Smooth muscle cell (in vitro differentiated cells): ENCODE measurements at regions not wholly inside any gene's neighbourhood (a gene's known extent, or its start where the extent isn't known, plus 50 kb on each side); places are given as distances from the start of the nearest gene placed in this dataset.

ENCODE experiments used
- DNase-seq: peaks from one replicate; lab custom pipeline; 2025; ENCODE audit not compliant: unreplicated experiment; lab: John Stamatoyannopoulos, UW
- H2AFZ ChIP-seq: fragments of 200-600 bp; sonication (generic); 2 replicates; pipeline ENCODE4 v1.6.0; 2016; ENCODE audit warnings: antibody characterized with exemption, low read depth, mild to moderate bottlenecking
- H3F3A ChIP-seq: fragments of 200-600 bp; sonication (generic); 2 replicates; pipeline ENCODE4 v1.6.0; 2017; ENCODE audit warnings: antibody characterized with exemption, low read depth
- H3K27ac ChIP-seq: fragments of 200-600 bp; sonication (generic); 2 replicates; pipeline ENCODE4 v1.5.1; 2016; ENCODE audit warnings: low read depth, mild to moderate bottlenecking
- H3K27me3 ChIP-seq: fragments of 200-600 bp; sonication (generic); 2 replicates; pipeline ENCODE4 v1.6.1; 2016; ENCODE audit warnings: low read depth, mild to moderate bottlenecking
- H3K36me3 ChIP-seq: fragments of 200-600 bp; sonication (generic); 2 replicates; pipeline ENCODE4 v1.5.1; 2016; ENCODE audit warnings: low read depth
- H3K4me1 ChIP-seq: fragments of 200-600 bp; sonication (generic); 2 replicates; pipeline ENCODE4 v1.5.1; 2016; ENCODE audit warnings: low read depth
- H3K4me2 ChIP-seq: fragments of 200-600 bp; sonication (generic); 2 replicates; pipeline ENCODE4 v1.6.0; 2016; ENCODE audit warnings: mild to moderate bottlenecking
- H3K4me3 ChIP-seq: fragments of 200-600 bp; sonication (generic); 2 replicates; pipeline ENCODE4 v1.5.1; 2016; ENCODE audit warnings: mild to moderate bottlenecking
- H3K79me2 ChIP-seq: fragments of 200-600 bp; sonication (generic); 2 replicates; pipeline ENCODE4 v1.6.0; 2016; ENCODE audit warnings: low read depth, mild to moderate bottlenecking
- H3K9ac ChIP-seq: fragments of 200-600 bp; sonication (generic); 2 replicates; pipeline ENCODE4 v1.6.0; 2016; ENCODE audit warnings: low read depth
- H3K9me3 ChIP-seq: fragments of 200-600 bp; sonication (generic); replicated peaks from 2 replicates; pipeline ENCODE4 v1.5.1; 2016; ENCODE audit warnings: low read depth
- H4K20me1 ChIP-seq: fragments of 200-600 bp; sonication (generic); 2 replicates; pipeline ENCODE4 v1.6.0; 2016; ENCODE audit warnings: low read depth
- WGBS: methylation state at CpG from one replicate; pipeline ENCODE4 v1.1.7; 2016; ENCODE audit warnings: low lambda C conversion rate; 5-methylcytosine and 5-hydroxymethylcytosine counted together
- TF ChIP-seq, protein P1 (sequence below): fragments of 200-600 bp; sonication (generic); IDR thresholded peaks from 2 replicates; pipeline ENCODE4 v1.5.1; 2017; ENCODE audit warnings: borderline replicate concordance, mild to moderate bottlenecking, antibody characterized with exemption; ENCODE audit not compliant: insufficient read depth, poor library complexity, severe bottlenecking

DNA sequence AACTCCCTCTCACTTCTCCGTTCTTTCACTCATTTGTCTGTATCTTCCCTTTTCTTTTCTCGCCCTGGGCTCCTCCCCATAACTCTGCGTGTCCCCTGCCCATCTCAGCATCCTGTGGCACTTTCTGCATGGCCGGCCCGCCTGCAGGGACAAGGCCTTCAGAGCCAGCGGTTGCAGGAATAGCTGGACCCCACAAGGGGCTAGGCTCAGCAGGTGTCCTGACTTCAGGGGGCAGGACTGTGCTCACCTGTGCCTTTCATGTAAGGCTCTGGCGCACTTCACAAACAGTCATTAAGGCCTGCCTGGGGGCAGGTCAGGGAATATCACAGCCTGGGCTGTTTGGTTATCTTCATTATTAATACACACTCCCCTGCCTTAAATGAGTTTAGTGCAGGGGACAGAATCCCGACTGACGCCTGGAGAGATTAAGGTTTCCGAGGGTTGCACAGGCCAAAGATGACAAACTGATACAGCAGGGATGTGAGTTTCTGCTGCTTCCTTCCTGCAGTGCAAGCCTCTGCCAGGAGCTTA, 768.8 kb upstream of the TBX3 start:
- Histone ChIP-seq H3K27ac (no peak overlapping the region), H3K9me3 (no peaks in the 10 kb centered on the region), H3K4me1 (no peaks in the 10 kb centered on the region), H3F3A (peaks cover 32% of the 10 kb centered on the region), H3K27me3 (no peaks in the 10 kb centered on the region), H3K4me2 (peak overlapping the region; percentile 85), H3K9ac (no peak overlapping the region), H3K79me2 (no peaks in the 10 kb centered on the region), H3K36me3 (no peaks in the 10 kb centered on the region), H4K20me1 (no peaks in the 10 kb centered on the region), H3K4me3 (no peak overlapping the region), H2AFZ (peak overlapping the region; percentile 4)
- WGBS: 35% methylated on average over 10 of the region's 10 CpGs
- TF ChIP-seq, protein P1, sequence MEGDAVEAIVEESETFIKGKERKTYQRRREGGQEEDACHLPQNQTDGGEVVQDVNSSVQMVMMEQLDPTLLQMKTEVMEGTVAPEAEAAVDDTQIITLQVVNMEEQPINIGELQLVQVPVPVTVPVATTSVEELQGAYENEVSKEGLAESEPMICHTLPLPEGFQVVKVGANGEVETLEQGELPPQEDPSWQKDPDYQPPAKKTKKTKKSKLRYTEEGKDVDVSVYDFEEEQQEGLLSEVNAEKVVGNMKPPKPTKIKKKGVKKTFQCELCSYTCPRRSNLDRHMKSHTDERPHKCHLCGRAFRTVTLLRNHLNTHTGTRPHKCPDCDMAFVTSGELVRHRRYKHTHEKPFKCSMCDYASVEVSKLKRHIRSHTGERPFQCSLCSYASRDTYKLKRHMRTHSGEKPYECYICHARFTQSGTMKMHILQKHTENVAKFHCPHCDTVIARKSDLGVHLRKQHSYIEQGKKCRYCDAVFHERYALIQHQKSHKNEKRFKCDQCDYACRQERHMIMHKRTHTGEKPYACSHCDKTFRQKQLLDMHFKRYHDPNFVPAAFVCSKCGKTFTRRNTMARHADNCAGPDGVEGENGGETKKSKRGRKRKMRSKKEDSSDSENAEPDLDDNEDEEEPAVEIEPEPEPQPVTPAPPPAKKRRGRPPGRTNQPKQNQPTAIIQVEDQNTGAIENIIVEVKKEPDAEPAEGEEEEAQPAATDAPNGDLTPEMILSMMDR: no peak
- no peak for DNase-seq

GRCh38 chr12:115451780-115452736, 768.1 kb upstream of the TBX3 start:
- peaks cover 32% of the 10 kb centered on the region for H3F3A ChIP-seq
- no peaks in the 10 kb centered on the region for H3K4me1 ChIP-seq
- no peaks in the 10 kb centered on the region for H3K27me3 ChIP-seq
- H3K9me3 ChIP-seq: no peaks in the 10 kb centered on the region
- H3K79me2 ChIP-seq: no peaks in the 10 kb centered on the region
- H4K20me1 ChIP-seq: no peaks in the 10 kb centered on the region
- no peak for DNase-seq
- no peaks in the 10 kb centered on the region for H3K36me3 ChIP-seq
- TF ChIP-seq, protein P1: no peak
- H2AFZ ChIP-seq: peak overlapping the region; percentile 4
- no peak overlapping the region for H3K27ac ChIP-seq
- 2% methylated on average over 36 of the region's 83 CpGs for WGBS
- H3K4me3 ChIP-seq: peak overlapping the region; percentile 36
- H3K9ac ChIP-seq: no peak overlapping the region
- H3K4me2 ChIP-seq: peak overlapping the region; percentile 85

- TF ChIP-seq, protein P1: no peak
- H4K20me1 ChIP-seq: no peaks in the 10 kb centered on the region
- no peaks in the 10 kb centered on the region for H3K4me1 ChIP-seq
- WGBS: 51% methylated on average over 12 of the region's 12 CpGs
- H3K27me3 ChIP-seq: no peaks in the 10 kb centered on the region
- H3K4me3 ChIP-seq: peak overlapping the region; percentile 36
- H3K9ac ChIP-seq: no peak overlapping the region
- no peaks in the 10 kb centered on the region for H3K79me2 ChIP-seq
- no peaks in the 10 kb centered on the region for H3K9me3 ChIP-seq
- peaks cover 25% of the 10 kb centered on the region for H3F3A ChIP-seq
- no peaks in the 10 kb centered on the region for H3K36me3 ChIP-seq
- H3K27ac ChIP-seq: no peak overlapping the region
- H3K4me2 ChIP-seq: peak overlapping the region; percentile 73
- H2AFZ ChIP-seq: no peak overlapping the region
- DNase-seq: no peak
These were observed 767.3 kb upstream of the TBX3 start for GRCh38 chr12:115451151-115451779.
